ENCODE measurements at regions not wholly inside any gene's neighbourhood (a gene's known extent, or its start where the extent isn't known, plus 50 kb on each side); places are given as distances from the start of the nearest gene placed in this dataset.

- Mint-ChIP-seq H3K9me3 (peaks cover 20% of the 10 kb centered on the region), H3K4me1 (peaks cover 32% of the 10 kb centered on the region), H3K4me3 (no peak overlapping the region), H3K27me3 (ENCODE audit: low read depth, poor library complexity) (peaks cover 3% of the 10 kb centered on the region), H3K27ac (no peak overlapping the region), H3K36me3 (ENCODE audit: low read depth) (peaks cover 13% of the 10 kb centered on the region)
- TF ChIP-seq CTCF (IDR thresholded peaks at IDR 0.05): no peak
- no peak for DNase-seq
Observed at GRCh38 chr16:65301029-65301428, 179.2 kb upstream of the CDH11 start.

GRCh38 chr16:65297453-65297852, 175.6 kb upstream of the CDH11 start:
- Mint-ChIP-seq H3K4me1 (peaks cover 46% of the 10 kb centered on the region), H3K36me3 (ENCODE audit: low read depth) (peaks cover 5% of the 10 kb centered on the region), H3K27me3 (ENCODE audit: low read depth, poor library complexity) (peaks cover 6% of the 10 kb centered on the region)

GRCh38 chr16:65295527-65295926, 173.7 kb upstream of the CDH11 start:
- no peak overlapping the region for H3K4me3 Mint-ChIP-seq
- H3K9me3 Mint-ChIP-seq: no peaks in the 10 kb centered on the region
- no peaks in the 10 kb centered on the region for H3K36me3 Mint-ChIP-seq (ENCODE audit: low read depth)
- TF ChIP-seq CTCF (IDR thresholded peaks at IDR 0.05): no peak
- H3K4me1 Mint-ChIP-seq: peaks cover 46% of the 10 kb centered on the region
- H3K27me3 Mint-ChIP-seq (ENCODE audit: low read depth, poor library complexity): peaks cover 10% of the 10 kb centered on the region
- H3K27ac Mint-ChIP-seq: no peak overlapping the region
- DNase-seq: no peak

More at GRCh38 chr16:65297453-65297852, 175.6 kb upstream of the CDH11 start:
- no peak for TF ChIP-seq CTCF (IDR thresholded peaks at IDR 0.05)
- Mint-ChIP-seq H3K9me3 (peaks cover 8% of the 10 kb centered on the region), H3K27ac (no peak overlapping the region), H3K4me3 (no peak overlapping the region)
- no peak for DNase-seq

- no peak for TF ChIP-seq CTCF (IDR thresholded peaks at IDR 0.05)
- H3K9me3 Mint-ChIP-seq: no peaks in the 10 kb centered on the region
- H3K4me1 Mint-ChIP-seq: peaks cover 46% of the 10 kb centered on the region
- no peaks in the 10 kb centered on the region for H3K36me3 Mint-ChIP-seq (ENCODE audit: low read depth)
- H3K4me3 Mint-ChIP-seq: no peak overlapping the region
- H3K27ac Mint-ChIP-seq: no peak overlapping the region
- H3K27me3 Mint-ChIP-seq (ENCODE audit: low read depth, poor library complexity): peaks cover 11% of the 10 kb centered on the region
- DNase-seq: no peak
Observed at GRCh38 chr16:65294708-65295107, 172.8 kb upstream of the CDH11 start.

GRCh38 chr16:65294165-65294564, 172.3 kb upstream of the CDH11 start:
- Mint-ChIP-seq H3K4me3 (peak overlapping the region; percentile 16), H3K9me3 (no peaks in the 10 kb centered on the region), H3K27me3 (ENCODE audit: low read depth, poor library complexity) (peaks cover 11% of the 10 kb centered on the region), H3K36me3 (ENCODE audit: low read depth) (no peaks in the 10 kb centered on the region), H3K4me1 (peaks cover 46% of the 10 kb centered on the region), H3K27ac (no peak overlapping the region)
- no peak for TF ChIP-seq CTCF (IDR thresholded peaks at IDR 0.05)
- peak; percentile 17 for DNase-seq

- Mint-ChIP-seq H3K4me3 (no peak overlapping the region), H3K4me1 (peaks cover 38% of the 10 kb centered on the region), H3K27me3 (ENCODE audit: low read depth, poor library complexity) (peaks cover 8% of the 10 kb centered on the region), H3K36me3 (ENCODE audit: low read depth) (no peaks in the 10 kb centered on the region), H3K27ac (no peak overlapping the region), H3K9me3 (no peaks in the 10 kb centered on the region)
- TF ChIP-seq CTCF (IDR thresholded peaks at IDR 0.05): no peak
- DNase-seq: no peak
Observed at GRCh38 chr16:65289022-65289421, 167.2 kb upstream of the CDH11 start.
